HG03139 (cell line): ENCODE measurements at regions not wholly inside any gene's neighbourhood (a gene's known extent, or its start where the extent isn't known, plus 50 kb on each side); places are given as distances from the start of the nearest gene placed in this dataset.
"Not testable (repeated sequence)": the region's sequence is repeated elsewhere in the genome, so short reads cannot be mapped to it uniquely, and the experiment has no call there.

Experiments used
- ATAC-seq: cut with Tn5 transposase; IDR thresholded peaks from one replicate; pipeline ENCODE4 v1.9.1; 2021; ENCODE audit not compliant: unreplicated experiment

GRCh38 chr2:161048317-161048716 lies 111.9 kb upstream of the TANK start:
- ATAC-seq, result no peak

GRCh38 chr2:161049559-161049958 lies 110.7 kb upstream of the TANK start:
- ATAC-seq, result no peak

- ATAC-seq, result no peak
Observed at GRCh38 chr2:161052214-161052613, 108.0 kb upstream of the TANK start.

- ATAC-seq, result no peak
Observed at GRCh38 chr2:161055289-161055688, 104.9 kb upstream of the TANK start.

- ATAC-seq, result no peak
Observed at GRCh38 chr2:161059388-161059787, 100.8 kb upstream of the TANK start.

GRCh38 chr2:161061786-161062185 lies 98.4 kb upstream of the TANK start:
- ATAC-seq, result no peak

GRCh38 chr2:161063157-161063945 lies 96.9 kb upstream of the TANK start:
- peak; percentile 91 for ATAC-seq

- peak; percentile 33 for ATAC-seq
Observed at GRCh38 chr2:161063946-161064306, 96.3 kb upstream of the TANK start.

- ATAC-seq, result no peak
Observed at GRCh38 chr2:161067846-161068350, 92.3 kb upstream of the TANK start.

GRCh38 chr2:161068670-161069069 lies 91.6 kb upstream of the TANK start:
- no peak for ATAC-seq

- no peak for ATAC-seq
Observed at GRCh38 chr2:161070693-161071479, 89.3 kb upstream of the TANK start.

GRCh38 chr2:161072436-161072835 lies 87.8 kb upstream of the TANK start:
- ATAC-seq, result not testable (repeated sequence)

GRCh38 chr2:161075701-161076100 lies 84.5 kb upstream of the TANK start:
- no peak for ATAC-seq

GRCh38 chr2:161076936-161077335 lies 83.3 kb upstream of the TANK start:
- ATAC-seq, result no peak

GRCh38 chr2:161077367-161078210 lies 82.6 kb upstream of the TANK start:
- peak; percentile 91 for ATAC-seq

GRCh38 chr2:161078211-161078539 lies 82.1 kb upstream of the TANK start:
- ATAC-seq, result no peak

GRCh38 chr2:161085149-161085548 lies 75.1 kb upstream of the TANK start:
- ATAC-seq, result no peak

GRCh38 chr2:161088658-161089350 lies 71.4 kb upstream of the TANK start:
- ATAC-seq, result peak; percentile 80

- peak; percentile 35 for ATAC-seq
Observed at GRCh38 chr2:161090411-161090810, 69.8 kb upstream of the TANK start.

GRCh38 chr2:161095314-161095713 lies 64.9 kb upstream of the TANK start:
- ATAC-seq, result no peak

GRCh38 chr2:161096336-161096735 lies 63.9 kb upstream of the TANK start:
- no peak for ATAC-seq
